Type B pancreatic cell (in vitro differentiated cells): ENCODE measurements at regions not wholly inside any gene's neighbourhood (a gene's known extent, or its start where the extent isn't known, plus 50 kb on each side); places are given as distances from the start of the nearest gene placed in this dataset.

Experiments
- DNase-seq: peaks from one replicate; pipeline ENCODE4 v3.0.0; 2021; ENCODE audit warnings: mixed read lengths; ENCODE audit not compliant: unreplicated experiment; ENCODE audit errors: extremely low spot score
- H3K27ac Mint-ChIP-seq: 2 replicates; pipeline ENCODE4 v1.8.0; 2021; ENCODE audit warnings: mild to moderate bottlenecking, mixed read lengths
- H3K27me3 Mint-ChIP-seq: 2 replicates; pipeline ENCODE4 v1.8.0; 2021; ENCODE audit warnings: mixed read lengths
- H3K36me3 Mint-ChIP-seq: 2 replicates; pipeline ENCODE4 v1.8.0; 2021; ENCODE audit warnings: mixed read lengths
- H3K4me1 Mint-ChIP-seq: one replicate; pipeline ENCODE4 v1.8.0; 2021; ENCODE audit warnings: mixed read lengths; ENCODE audit not compliant: unreplicated experiment
- H3K4me3 Mint-ChIP-seq: 2 replicates; pipeline ENCODE4 v1.8.0; 2021; ENCODE audit warnings: mild to moderate bottlenecking, mixed read lengths
- H3K9me3 Mint-ChIP-seq: 2 replicates; pipeline ENCODE4 v1.8.0; 2021; ENCODE audit warnings: mixed read lengths
- CTCF ChIP-seq: fragments of 200-600 bp; sonication (generic); conservative IDR thresholded peaks from 2 replicates; pipeline ENCODE4 v1.5.0; 2021; ENCODE audit warnings: antibody characterized with exemption, mild to moderate bottlenecking

- TF ChIP-seq CTCF, result no peak
- no peak for DNase-seq
- Mint-ChIP-seq H3K4me3 (no peak overlapping the region), H3K27me3 (peaks cover 3% of the 10 kb centered on the region), H3K9me3 (no peaks in the 10 kb centered on the region), H3K4me1 (peaks cover 8% of the 10 kb centered on the region), H3K27ac (no peak overlapping the region), H3K36me3 (no peaks in the 10 kb centered on the region)
These were observed 827.0 kb downstream of the AACS start for GRCh38 chr12:125892276-125892675.

GRCh38 chr12:125902991-125903390, 837.8 kb downstream of the AACS start:
- no peak overlapping the region for H3K4me3 Mint-ChIP-seq
- TF ChIP-seq CTCF, result no peak
- no peaks in the 10 kb centered on the region for H3K36me3 Mint-ChIP-seq
- H3K9me3 Mint-ChIP-seq, result peaks cover 10% of the 10 kb centered on the region
- no peaks in the 10 kb centered on the region for H3K4me1 Mint-ChIP-seq
- no peak overlapping the region for H3K27ac Mint-ChIP-seq
- DNase-seq, result no peak
- peaks cover 4% of the 10 kb centered on the region for H3K27me3 Mint-ChIP-seq

- H3K27me3 Mint-ChIP-seq, result no peaks in the 10 kb centered on the region
- peaks cover 10% of the 10 kb centered on the region for H3K9me3 Mint-ChIP-seq
- no peaks in the 10 kb centered on the region for H3K36me3 Mint-ChIP-seq
- no peak overlapping the region for H3K4me3 Mint-ChIP-seq
- no peak for DNase-seq
- no peak for TF ChIP-seq CTCF
- no peaks in the 10 kb centered on the region for H3K4me1 Mint-ChIP-seq
- H3K27ac Mint-ChIP-seq, result no peak overlapping the region
These were observed 842.1 kb downstream of the AACS start for GRCh38 chr12:125907351-125907750.

- H3K27ac Mint-ChIP-seq, result no peak overlapping the region
- no peaks in the 10 kb centered on the region for H3K36me3 Mint-ChIP-seq
- no peak overlapping the region for H3K4me3 Mint-ChIP-seq
- no peaks in the 10 kb centered on the region for H3K9me3 Mint-ChIP-seq
- H3K27me3 Mint-ChIP-seq, result peaks cover 9% of the 10 kb centered on the region
- TF ChIP-seq CTCF, result no peak
- H3K4me1 Mint-ChIP-seq, result peaks cover 11% of the 10 kb centered on the region
- no peak for DNase-seq
These were observed 854.7 kb downstream of the AACS start for GRCh38 chr12:125919856-125920470.

GRCh38 chr12:125922330-125922729, 857.1 kb downstream of the AACS start:
- no peak overlapping the region for H3K4me3 Mint-ChIP-seq
- no peaks in the 10 kb centered on the region for H3K9me3 Mint-ChIP-seq
- TF ChIP-seq CTCF, result no peak

GRCh38 chr12:125936502-125936901, 871.3 kb downstream of the AACS start:
- no peaks in the 10 kb centered on the region for H3K36me3 Mint-ChIP-seq

More at GRCh38 chr12:125922330-125922729, 857.1 kb downstream of the AACS start:
- Mint-ChIP-seq H3K36me3 (no peaks in the 10 kb centered on the region), H3K27ac (no peak overlapping the region), H3K27me3 (peaks cover 9% of the 10 kb centered on the region), H3K4me1 (peaks cover 11% of the 10 kb centered on the region)
- DNase-seq, result no peak

More at GRCh38 chr12:125936502-125936901, 871.3 kb downstream of the AACS start:
- TF ChIP-seq CTCF, result no peak
- Mint-ChIP-seq H3K9me3 (no peaks in the 10 kb centered on the region), H3K27me3 (no peaks in the 10 kb centered on the region), H3K4me1 (no peaks in the 10 kb centered on the region), H3K4me3 (no peak overlapping the region), H3K27ac (no peak overlapping the region)
- DNase-seq, result no peak
